NCI-H1930 (cell line): ENCODE measurements at regions not wholly inside any gene's neighbourhood (a gene's known extent, or its start where the extent isn't known, plus 50 kb on each side); places are given as distances from the start of the nearest gene placed in this dataset.
A peak's percentile ranks its signal among the peaks of the same experiment; 100 is the strongest.
"Not testable (repeated sequence)": the region's sequence is repeated elsewhere in the genome, so short reads cannot be mapped to it uniquely, and the experiment has no call there.

Experiments
- DNase-seq, 2 experiments: peaks; one replicate each; lab custom pipeline; 2025; lab: John Stamatoyannopoulos, UW

DNA sequence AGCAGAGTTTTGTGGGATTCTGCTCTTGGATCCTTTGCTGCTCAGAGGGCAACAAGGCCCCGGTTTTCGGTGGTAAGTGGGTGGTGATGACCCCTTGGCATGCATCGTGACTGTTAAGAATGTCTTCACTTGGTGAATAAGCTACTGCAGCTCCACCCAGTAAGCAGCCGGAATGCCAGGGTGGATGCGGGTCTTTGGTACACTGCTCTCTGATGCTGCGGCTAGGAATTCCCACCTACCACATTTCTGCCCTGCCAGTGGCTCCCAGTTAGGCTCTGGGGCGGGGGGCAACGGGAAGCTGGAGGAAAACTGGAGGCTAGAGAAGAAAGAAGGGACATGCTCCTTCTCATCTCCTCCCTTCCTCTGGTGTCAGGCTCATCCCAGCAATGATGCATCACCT is 180.4 kb upstream of the GALNT2 start:
- DNase-seq, result no peak

DNA sequence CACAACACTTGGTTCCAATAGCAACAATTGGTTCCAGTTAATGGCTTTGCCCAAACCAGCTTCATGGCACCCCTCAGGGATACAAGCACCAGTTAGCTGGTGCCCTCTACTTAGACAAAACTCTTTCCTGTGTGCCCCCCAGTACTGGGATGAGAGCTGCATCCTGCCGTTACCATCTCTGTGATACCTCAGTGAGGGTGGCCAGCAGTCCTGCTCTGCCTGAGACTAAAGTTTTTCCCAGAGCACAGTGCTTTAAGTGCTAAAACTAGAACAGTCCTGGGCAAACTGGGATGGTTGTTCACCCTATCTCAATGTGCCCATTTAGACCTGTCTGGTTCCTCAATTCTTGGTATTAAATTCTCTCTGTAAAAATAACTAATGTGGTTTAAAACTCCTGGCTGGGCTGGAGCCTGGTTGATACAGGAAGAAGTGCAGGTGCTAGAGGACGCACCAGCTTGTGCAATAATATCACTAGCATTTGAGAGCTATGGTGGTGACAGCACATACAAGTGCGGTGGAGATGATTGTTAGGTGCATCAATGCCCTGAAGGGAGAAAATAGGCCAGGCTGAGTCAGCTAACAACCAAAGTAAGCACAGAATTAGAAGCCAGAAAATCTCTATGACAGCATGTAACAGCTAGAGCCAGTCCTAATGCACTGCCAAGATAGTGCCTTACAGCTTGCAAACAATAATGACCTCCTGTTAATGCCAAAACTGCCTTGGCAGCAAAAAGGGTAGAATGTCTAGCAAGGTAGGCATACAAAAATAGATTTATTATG is 179.8 kb upstream of the GALNT2 start:
- no peak for DNase-seq

DNA sequence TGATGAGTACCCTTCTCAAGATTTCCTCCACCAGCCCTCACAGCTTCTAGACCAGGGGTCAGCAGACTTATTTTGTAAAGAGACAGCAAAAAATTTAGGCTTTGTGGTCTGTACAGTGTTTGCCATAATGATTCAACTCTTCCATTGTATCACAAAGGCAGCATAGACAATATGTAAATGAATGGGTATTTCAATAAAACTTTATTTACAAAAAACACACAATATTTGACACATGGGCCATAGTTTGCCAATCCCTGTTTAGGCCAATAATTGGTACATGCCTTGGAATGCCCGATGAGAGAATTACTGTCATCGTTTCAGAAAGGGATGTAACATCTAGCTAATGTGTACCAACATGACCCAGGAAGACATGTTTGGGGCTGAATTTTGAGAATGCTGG is 178.9 kb upstream of the GALNT2 start:
- no peak for DNase-seq

DNA sequence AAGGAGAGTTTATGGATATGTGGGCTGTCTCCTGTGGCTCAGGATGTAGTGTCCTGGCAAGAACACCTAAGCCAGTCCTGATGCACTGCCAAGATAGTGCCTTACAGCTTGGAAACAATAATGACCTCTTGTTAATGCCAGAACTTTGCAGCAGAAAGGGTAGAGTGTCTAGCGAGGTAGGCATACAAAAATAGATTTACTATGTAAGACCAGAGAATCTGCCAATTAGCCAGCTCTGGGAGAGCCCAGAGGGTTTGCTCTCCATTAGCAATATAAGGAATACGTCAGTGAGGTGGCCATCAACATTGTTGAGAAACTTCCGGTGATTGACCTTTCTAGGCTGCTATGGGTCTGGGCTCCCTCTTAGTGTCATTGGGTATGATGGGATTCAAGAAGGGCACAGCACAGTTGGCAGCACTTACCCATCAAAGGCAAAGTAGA is 178.5 kb upstream of the GALNT2 start:
- DNase-seq, result no peak

DNA sequence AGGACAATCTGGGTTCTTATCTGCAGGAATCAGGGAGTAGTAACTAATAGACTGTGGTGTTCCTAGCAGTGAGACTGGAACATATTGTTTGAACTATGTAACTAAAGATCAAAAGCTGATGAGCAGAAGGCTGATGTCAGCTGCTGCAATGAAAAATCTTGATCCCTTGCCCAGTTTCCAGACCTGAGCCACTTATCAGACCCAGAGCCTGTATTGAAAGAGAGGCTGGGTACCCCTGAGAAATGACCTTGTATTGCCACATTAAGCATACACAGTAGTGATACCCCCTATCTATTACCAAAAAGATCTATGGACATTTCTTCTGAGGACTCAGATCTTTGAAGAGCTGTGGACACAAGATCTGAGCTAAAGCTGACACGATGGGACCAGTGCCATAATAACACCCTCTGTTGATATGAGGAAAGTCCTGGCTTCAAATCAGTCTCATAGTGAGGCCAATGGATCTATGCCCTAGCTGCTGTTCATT is 178.0 kb upstream of the GALNT2 start:
- DNase-seq, result no peak

DNA sequence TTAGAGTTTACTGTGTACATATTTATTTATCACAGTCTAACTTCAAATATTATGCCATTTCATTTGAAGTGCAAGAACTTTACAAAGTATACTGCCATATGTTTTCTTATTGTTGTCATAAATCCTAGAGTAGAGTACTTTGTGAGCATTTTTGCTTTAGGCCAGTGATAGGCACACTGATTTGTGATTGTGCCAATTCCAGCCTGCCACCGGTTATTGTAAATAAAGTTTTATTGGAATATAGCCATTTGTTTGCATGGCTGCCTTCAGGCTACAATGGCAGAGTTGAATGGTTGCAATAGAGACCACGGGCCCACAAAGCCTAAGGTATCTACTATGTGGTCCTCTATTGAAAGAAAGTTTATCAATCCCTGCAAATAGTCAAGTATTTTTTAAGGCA is 175.8 kb upstream of the GALNT2 start:
- DNase-seq, result no peak

DNA sequence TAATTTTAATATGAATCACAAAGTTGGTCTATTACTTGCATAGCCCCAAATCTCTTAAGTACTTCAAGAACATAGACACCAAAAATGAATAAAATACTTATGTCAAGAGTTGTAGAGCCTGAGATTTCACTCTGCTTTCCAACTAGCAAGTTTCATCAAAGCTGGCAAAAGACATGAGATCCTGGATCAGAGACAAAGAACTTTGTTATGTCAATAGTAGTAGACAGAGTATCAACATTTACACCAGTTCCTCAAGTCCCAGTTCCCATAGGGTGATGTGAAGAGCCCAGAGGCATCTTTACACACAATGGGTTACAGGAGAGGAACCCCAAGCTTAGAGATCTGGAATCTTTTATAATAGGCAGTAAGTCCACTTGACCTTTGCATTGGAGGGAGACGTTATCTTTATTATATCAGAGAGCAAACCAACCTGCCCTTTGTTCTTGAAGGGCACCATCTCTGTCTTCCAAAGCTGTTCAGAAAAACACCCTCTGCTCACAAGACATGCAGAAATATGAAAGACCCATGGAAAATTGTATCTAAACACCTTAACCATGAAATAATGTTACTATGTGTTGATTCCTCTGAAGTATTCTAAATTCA is 174.4 kb upstream of the GALNT2 start:
- DNase-seq, result no peak

DNA sequence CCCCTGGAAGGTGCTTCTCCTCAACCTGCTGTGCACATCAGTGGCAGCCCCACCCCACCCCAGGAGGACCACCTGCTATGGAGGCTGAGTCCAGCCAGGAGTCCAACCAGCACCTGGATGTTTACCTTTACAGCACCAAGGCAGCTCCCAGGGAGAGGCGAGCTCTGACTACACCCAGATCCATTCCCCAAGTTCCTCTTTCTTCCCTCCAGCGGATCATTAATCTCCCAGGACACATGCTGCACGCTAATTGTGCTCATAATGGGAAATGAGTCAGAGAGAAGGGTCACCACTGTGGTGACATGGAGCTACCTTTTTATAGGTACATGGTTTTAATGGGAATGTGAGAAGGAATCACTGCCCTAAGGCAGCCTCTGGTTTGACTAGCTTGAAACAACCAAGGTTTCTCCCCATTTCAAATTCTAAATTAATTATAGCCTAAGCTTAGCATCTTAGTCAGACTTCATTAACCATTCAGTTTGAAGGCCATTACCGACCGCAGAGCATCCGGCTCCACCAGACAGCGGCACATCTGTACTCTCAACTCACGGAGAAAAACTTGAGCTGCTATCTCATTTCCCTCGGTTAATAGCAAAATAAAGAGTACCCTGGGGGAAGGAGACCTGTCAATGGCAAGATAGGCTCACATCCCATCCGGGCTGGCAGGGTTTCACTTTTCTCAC is 173.1 kb upstream of the GALNT2 start:
- no peak for DNase-seq

DNA sequence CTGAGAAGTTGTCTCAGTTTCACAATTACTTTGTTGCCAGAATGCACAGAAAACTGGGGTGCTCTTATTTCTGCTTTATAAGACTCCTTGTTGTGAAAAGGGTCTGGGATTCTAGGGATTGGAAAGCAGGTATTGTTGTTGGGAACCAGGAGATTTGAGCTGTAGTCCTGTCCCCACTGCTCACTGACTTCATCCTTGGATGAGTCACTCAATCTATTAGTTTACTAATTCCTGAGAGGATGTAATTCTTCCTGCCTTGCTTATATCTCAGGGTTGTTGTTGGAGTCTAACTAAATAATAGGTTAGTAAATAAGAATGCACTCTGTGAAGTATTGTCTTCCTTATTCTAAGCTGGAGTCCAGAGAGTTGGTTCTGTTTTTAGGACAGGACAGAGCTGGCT is 172.5 kb upstream of the GALNT2 start:
- DNase-seq, result no peak

DNA sequence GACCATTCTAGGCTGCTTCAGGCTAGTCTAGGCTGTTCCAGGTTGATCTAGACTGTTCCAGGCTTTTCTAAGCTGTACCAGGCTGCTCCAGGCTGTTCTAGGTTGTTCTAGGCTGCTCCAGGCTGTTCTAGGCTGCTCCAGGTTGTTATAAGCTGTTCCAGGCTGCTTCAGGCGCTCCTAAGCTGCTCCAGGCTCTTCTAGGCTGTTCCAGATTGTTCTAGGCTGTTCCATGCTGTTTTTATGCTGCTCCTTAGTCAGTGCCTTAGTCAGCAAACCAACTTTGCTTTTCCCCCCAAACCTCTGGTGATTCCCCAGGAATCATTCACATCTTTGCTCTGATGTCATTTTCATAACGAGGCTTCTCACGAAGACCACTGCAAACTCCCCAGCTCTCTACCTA is 171.4 kb upstream of the GALNT2 start:
- DNase-seq, result no peak

DNA sequence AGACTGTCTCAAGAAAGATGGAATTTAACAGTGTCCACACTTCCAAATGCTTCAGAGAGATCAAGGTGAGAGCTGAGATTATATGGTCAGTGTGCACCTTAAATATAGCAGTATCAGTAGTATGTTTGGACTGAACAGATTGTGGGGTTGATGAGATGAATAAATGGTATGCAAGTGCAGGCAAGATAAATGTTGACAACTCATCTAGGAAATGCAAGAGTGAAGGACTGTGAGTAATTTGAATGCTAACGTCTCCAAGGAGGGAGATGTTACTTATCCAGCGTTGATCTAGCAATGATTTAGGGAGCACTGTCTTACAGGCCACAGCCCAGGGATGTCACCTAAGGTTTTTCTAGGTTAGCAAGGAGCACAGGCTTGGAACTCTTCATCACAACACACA is 170.7 kb upstream of the GALNT2 start:
- no peak for DNase-seq

DNA sequence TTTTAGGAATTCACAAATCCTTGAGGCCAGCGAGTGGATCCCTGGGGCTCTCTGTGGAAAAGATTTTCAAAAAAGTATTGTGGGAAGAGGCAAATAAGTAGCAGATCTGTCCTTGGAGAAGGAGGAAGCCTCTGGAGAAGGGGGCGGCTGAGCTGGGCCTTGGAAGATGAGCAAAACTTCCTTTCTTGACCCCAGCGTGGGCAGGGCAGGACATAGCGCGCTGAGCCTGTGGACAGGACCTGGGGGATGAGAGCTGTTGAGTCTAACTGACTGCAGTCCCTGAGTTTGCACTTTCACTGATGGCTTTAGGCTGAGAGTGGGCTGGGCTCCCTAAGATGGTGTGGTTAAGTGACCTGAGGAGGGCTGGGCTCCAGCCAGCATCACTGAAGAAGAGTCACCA is 170.2 kb upstream of the GALNT2 start:
- no peak for DNase-seq

DNA sequence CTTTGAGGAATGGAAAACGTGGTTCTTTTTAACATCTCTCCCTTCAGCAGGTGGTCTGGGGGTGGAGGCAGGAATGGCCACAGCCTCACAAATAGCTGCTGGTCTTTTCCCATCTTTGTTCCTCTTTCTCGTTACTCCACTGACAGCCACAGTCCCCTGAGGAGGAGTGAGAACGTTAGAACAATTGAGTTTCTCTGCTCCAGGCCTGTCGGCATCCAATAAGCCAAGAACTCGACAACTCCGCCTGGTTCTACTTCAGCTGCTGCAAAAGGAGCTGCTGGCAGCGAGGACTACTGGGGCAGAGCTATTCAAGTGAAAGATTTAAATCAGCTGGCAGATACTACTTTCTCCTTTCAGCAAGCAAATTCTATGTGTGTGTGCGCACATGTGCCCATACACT is 169.5 kb upstream of the GALNT2 start:
- DNase-seq, result no peak

DNA sequence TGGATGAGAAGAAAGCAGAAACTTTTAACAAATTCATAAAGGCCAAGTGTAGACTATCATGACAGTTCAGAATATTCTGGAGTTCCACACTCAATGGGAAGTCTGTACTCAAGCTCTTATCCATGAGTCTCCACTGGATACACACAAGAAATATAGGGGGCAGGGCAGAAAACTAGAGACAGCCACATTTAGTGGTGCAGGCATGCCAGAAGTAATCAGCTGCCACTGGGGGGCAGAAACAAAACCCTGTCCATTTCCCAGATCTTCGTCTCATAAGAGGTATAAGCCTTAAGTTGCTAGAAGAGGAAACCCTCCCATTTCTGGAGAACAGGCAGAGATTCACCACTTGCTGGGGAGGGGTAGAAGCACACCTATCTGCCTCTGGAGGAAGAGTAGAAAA is 166.8 kb upstream of the GALNT2 start:
- no peak for DNase-seq

DNA sequence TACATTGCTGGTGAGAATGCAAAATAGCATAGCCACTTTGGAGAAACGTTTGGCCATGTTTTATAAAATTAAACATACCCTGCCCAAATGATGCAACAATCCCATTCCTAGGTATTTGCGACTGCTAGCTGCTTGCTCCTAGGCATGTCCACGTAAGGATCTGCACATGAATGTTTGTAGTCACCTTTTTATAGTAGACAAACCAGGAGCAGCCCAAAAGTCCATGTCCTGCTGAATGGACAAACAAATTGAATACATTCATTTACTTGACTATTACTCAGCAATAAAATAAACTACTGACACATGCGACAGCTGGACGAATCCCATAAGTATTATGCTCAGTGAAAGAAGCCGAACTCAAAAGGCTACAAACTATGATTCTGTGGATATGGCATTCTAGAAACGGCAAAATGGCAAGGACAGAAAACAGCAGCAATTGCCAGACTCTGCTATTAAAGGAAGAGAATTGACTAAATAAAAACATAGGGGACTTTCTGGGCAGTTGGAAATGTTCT is 161.9 kb upstream of the GALNT2 start:
- DNase-seq, result no peak

DNA sequence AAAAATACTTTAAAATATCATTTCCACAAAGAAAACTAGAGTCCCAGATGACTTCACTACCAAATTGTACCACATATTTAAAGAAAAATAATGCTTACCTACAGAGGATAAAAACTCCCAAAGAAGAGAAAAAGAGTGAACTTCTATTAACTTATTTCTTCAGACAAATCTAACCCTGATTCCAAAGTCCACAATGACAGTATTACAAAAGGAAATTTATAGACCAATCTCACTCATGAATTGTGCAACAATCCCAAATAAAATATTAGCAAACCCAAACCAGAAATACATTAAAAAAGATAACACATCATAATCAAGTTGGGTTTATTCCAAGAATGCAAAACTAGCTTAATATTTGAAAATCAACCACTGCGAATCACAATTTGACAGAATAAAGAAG is 161.4 kb upstream of the GALNT2 start:
- DNase-seq, result no peak

DNA sequence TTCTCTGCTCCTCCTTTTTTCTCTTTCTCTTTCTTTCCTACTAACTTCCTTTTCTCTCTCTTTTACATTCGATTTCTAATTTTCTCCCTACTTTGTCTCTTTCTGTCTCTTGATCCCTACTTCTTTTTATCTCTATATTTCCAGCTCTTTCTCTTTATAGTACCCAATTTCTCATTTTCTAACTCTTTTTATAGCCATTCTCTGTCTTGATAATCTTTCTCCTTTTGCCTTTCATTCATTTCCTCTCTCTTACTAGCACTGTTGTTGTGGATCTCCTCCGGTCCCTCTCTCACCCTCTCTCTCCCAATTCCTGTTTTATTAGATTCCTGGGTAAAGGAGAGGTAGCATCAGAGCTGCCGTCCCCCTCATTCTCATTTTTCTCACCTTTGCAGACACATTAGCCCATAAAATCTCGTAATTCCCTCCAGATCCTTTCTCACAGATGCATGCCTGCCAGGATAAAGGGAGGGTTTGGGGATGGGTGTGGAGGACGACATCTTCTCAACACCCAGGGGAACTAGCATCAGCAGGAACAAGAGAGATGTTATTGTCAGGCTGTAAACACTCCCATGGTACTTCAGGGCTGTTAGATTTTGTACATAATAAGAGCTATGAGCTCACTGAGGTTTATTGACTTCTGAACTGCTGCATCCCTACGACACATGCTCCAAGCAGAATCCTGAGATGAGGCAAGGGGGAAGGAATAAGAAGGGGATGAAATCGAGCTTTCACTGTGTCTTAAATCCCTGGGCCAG is 159.0 kb upstream of the GALNT2 start:
- peak in 1 of 2 experiments; percentile 16 for DNase-seq

DNA sequence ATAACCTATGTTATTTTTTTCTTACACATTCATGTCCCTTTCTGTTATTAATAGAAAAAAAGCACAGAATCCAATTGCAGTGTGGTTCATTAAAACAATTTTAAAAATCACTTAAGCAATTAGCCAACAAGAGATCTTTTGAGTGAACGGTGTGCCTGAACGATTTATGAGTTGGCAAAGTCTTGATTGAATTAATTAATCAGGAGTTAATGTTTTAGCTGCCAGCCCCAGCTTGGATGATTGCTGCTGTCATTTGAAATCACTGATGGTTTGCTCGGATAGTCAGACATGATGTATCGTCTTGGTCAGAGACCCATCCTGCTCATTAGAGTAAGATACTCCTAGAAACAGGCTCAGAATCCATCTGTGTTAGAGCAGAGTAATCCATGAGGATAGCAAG is 158.3 kb upstream of the GALNT2 start:
- no peak for DNase-seq

DNA sequence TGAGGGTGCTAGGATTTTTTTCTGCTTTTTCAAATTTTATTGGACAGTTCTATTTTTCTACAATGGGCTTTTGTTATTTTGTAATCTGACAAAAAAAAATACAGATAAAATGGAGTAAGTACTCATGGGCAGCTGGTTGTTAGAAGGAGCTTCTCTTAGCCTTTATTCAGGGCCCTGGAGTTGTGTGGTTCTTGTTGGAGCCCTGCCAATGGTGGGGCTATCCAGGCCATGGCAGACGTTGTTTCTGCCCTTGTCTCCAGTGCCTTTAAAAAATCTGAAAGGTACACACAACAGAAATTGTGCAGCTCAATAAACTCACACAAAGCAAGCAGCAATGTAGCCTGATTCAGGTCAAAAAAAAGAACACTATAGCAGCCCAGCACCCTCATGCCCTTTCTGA is 153.5 kb upstream of the GALNT2 start:
- DNase-seq, result no peak

DNA sequence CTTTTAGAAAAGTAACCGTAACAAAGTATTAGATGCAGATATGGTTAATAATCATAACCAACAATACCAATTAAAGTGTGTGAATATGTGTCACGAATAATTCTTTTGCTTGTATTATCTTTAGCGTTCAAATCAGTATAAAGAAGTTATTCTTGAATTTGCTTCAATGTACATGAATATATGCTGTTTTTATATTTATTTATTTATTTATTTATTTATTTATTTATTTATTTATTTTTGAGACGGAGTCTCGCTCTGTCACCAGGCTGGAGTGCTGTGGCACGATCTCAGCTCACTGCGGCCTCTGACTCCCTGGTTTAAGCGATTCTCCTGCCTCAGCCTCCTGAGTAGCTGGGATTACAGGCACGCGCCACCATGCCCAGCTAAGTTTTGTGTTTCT is 147.6 kb upstream of the GALNT2 start:
- DNase-seq, result not testable (repeated sequence)

DNA sequence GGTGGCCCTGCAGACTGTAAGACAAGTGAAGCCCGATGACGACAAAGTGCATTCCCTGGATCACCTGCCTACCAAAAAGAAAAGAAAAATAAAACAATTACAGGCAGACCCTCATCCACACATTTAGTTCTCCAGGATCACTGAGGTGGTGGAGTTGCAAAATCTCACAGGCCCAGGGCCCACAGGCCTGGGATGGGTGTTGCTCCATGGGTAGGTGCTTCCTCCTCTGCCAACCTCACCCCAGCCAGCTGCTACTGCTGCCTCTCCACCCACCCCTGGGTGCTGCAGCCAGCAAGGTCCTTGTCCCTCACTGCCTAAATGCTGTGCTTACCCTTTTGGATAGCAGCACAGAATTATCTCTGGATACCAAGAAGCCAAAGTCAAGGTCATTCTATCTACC is 146.4 kb upstream of the GALNT2 start:
- no peak for DNase-seq

DNA sequence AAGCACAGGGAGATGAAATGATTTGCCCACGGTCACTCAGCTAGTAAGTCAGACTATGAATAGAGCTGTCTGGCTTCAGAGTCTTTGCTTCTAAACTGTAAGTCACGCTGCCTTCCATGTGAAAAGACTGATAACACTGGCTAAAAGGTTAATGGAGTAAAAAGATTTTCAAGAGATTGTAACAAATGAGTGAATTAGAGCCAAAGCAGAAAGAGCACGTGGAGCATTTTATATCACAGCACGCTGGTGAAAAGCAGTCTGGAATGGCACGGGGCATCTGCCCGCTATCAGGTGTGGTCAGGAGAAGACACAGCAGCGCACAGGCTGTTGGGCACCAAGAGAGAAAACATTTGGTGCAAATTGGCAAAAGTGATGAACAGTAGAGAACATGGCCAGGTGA is 144.8 kb upstream of the GALNT2 start:
- no peak for DNase-seq
